T follicular helper cell (primary cell): ENCODE measurements at regions not wholly inside any gene's neighbourhood (a gene's known extent, or its start where the extent isn't known, plus 50 kb on each side); places are given as distances from the start of the nearest gene placed in this dataset.

Experiments
- DNase-seq: peaks from one replicate; pipeline ENCODE4 v3.0.0-alpha.2; 2020; ENCODE audit warnings: low read depth

DNA sequence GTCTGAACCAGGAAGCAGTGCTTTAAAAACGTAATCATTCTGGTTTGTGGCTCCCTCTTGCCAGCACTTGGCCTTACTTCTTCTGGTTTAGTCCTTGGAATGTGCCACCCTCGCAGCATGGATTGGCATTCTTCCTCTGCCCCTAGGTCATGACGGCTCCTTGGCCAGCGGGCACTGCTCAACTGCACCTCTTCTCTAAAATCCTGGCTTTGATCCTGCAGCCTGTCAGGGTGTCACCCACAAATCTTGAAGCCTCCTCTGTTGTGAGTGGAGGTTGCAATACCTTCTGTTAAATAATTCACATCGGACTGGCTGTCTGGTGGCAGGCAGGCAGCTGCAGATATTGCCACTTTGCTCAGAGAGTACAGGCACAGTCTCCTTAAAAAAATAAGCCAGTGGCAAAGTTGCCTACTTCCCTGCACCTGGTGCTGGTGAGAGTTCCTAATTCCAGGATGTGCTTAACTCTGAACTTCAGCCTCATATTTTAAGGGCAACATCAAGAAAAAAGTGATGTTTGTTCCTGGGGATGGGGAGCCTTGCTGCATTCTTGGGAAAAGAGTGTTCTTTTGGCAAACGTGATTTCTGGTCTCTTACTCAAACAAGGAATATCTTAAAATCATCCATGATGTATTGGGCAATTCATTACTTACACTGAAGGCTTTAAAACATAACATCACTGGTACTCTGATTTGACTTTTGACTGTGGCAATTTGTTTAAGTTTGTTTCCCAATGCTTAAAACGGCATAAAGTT, 179.8 kb downstream of the FOXA2 start:
- DNase-seq = no peak

DNA sequence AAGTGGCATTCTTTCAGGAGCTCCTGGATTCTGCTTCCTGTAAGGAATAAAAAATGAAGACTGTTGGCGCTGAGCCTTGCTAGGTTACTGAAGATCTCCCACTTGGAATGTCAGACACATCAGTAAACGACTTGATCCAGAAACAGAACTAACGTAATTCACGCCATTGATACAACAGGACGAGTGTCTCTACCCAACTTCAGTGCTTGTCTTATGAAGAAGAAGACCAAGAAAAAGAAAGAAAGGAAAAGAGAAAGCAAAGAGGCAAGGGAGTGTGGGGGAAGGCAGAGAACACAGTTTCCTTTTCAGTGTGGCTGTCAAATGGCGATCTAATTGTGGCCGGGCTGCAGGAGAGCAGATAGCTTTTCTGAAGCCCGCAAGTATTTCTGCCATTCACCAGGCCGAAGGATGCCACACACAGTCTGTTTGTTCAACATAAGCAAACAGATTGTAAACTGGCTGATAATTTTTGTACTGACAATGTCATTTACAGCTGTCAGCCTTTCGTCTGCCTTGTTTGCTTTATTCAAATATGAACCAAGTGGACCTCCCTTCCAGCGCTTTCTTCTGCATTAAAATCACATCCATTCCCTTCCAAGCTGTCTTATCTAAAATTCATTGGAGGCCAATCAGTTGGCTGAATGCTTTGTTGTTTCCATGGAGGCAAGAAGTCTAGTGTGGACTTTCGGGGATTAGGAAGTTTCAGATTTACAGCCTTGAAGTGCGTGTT, 180.6 kb downstream of the FOXA2 start:
- no peak for DNase-seq

DNA sequence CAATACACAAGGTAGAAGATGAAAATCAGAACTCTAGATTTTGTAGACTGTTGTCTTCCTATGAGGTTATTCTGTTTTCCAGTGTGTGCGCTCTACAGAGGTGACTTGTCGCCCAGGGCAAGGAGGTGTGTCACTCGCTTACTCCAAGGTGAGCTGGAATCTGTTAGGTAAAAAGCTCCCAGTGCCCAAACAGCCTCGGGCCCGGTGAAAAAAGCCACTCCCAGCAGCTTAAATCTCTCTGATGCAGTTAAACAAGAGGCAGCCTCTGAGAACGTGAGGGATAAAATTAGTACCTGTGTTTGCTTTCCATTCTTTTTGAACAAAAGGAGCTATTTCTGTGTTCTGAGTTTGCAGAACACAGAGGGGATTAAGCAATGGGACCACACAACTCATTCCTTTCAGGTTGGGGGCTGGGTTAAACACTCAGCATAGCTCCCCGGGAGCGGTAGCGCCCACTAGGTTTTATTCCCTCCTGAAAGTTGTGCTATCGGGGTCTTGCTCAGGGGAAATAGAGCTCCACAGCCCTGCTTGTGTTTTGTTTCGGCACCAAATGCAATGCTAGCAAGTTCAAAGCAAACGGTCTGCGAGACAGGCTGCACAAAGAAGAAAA, 181.2 kb downstream of the FOXA2 start:
- no peak for DNase-seq

DNA sequence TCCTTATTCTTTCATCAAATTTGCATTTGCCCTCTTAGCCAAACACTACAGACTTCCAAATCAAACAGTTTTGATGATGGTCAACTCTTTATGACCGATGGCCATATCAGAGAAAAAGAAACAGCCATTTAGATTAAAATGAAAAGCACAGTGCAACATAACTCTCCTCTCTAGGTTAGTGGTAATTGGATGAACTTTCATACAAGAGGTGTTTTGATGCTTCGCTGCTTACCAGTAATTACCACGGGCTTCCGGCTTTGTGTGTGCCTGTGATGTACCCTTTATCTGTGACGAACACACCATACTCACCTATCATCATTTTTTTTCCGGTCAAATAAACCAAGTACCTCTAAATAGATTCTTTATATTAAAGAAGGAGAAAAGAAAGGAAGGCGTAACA, 181.8 kb downstream of the FOXA2 start:
- no peak for DNase-seq

DNA sequence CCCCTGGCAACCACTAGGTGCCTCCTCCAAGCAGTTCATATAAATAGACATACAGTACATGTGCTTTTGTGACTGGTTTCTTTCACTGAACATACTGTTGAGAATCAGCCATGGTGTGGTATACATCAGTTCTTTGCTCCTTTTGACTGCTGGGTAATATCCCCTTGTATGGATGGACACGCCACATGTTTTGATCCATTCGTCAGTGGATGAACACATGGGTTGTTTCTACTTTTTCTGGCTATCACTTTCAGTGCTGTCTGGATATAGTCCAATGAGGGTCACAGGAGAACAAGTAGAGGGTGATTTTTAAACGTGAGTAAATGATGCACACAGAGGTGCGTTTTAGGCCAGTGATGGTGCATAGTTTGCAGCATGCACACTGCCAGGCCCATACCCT, 183.9 kb downstream of the FOXA2 start:
- DNase-seq = no peak

DNA sequence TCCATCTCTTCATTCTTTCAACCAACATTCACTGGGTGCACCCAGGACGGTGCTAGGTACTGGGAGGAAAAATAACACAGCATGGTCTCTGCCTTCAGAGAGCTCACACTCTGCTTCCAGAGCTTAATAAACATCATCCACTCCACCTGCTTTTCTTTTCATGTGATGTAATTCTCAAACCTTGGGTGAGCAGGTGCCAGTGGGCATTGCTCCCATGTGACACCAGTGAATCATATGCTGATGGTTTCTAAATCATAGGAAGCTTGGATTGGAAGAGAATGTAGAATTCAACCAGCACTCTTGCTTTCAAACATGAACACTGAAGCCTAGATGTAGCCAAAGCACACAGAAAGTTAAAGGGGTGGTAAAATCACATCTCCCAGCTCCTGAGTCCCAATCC, 189.8 kb downstream of the FOXA2 start:
- DNase-seq = no peak

DNA sequence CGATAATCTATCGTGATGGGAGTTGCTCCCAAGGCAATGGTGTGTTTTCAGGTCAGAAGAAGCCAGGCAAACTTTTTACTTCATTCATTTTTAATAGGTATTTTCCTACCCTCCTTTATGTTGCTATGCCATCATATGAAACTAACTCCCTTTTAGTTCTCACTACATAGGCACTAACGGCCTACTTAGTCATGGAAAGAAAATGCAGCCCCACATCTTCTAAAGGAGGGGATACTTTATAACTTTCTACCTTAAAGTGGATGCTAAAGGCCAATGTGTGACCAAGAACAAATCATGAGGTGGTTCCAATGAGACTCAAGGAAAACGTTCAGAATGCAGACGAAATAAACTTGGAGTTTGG, 193.8 kb downstream of the FOXA2 start:
- no peak for DNase-seq

DNA sequence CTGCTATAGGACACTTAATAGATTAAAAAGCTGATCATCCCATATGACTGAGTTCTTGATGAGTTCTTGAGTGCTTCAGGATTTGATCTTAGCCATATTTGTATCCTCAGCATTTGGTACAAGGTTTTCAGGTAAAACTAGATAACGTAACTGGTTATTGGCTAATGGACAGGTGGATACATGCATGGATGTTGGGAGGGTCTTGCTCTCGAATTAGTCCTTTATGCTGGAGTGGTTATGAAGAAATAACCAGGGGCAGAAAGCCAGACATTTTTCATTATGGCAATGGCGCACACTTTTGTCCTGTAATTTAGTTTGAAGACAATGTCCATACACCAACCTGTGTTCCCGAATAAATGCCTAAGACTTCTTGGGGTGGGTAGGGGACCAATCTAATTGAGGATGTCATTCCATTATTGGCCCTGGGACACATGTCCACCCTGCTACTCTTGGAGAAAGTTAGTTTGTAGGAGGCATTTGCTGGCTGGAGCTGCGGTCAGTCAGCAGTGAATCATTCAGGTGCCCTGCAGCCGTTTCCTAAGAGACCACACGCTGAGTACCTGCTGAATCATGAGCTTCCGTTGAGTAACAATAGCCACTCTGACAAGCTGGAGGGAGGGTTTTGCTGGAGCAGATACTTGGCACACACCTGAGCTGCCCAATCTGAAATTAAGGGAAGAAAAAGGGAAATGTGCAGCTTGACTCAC, 194.4 kb downstream of the FOXA2 start:
- no peak for DNase-seq

DNA sequence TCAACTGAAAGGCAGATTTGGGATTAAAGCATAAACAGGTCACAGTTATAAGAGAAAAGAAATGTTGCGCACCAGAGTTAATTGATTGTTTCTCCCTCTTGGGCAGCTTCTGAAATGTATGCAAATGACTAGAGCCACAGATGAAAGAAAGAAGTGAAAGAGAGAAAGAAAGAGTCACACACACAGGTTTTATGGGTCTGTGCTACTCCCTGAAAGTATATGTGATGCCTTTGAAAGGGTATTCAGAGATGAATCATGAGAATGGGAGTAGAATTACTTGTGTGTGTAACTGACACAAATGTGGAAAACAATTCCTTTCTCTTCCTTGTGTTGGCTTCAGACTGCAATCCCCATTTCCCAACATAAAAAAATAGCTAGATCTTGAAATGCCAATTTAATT, 196.9 kb downstream of the FOXA2 start:
- DNase-seq = no peak

DNA sequence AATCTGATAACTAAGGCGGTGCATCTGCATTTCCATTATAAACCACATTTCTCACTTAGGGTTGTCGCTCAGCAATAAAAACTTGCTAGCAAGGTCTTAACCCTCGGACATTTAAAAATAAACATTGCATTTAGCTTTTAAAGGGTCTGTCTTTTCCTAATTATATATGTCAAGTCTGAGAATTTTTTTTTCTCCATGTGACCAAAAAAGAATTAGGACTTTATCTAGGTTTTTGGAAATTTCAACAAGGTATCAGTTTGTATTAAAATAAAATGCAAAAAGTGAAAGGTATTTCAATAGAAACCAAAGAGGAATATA, 198.1 kb downstream of the FOXA2 start:
- no peak for DNase-seq

DNA sequence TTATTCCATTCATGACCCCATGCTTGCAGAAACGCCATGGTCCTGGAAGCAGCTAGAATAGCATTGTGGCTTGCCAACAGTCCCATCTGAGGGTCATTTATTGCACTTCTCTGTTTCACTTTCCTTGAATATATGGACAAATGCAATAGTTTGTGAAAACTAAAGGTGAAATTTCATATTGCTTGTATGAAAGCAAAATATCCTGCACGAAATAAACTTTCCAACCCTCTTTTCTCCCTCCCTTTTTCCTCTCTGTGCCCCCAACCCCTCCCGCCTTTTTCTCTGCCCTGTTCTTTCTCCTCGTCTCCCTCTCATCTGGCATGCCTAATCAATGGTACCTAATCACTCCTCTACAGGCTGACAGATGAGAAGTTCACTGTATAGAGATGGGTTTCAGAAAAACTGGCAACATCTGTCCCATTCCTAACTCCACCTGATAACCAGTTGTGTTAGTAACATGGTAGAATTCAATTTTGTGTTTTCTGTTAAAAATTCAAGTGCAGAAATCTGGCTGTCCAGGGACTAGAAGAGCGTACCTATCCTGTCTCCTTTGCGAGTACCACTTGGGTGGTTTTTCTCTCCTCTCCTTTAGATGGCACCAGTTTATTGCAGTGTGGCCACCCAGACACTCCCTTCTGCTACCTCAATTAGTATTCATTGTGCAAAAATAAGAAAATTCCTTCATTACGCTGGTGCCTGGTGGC, 198.6 kb downstream of the FOXA2 start:
- no peak for DNase-seq

DNA sequence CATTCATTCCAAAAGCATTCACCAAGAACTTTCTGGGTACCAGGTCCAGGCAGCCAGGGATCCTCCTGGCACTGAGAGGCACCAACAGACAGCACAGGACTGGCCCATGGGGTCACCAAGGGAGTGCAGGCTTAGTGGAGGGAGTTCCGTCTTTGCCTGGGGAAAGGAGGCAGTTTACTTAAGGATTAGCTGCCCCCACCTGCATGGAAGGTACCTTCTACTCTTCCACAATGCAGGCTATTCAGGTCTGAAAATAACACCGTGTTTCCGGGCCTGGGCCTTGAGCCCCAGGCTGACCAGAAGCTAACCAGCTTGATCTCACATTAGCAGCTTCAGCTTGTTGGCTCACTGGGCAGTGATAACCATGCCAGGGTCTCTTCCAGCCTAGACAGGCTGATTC, 199.4 kb downstream of the FOXA2 start:
- DNase-seq = no peak

DNA sequence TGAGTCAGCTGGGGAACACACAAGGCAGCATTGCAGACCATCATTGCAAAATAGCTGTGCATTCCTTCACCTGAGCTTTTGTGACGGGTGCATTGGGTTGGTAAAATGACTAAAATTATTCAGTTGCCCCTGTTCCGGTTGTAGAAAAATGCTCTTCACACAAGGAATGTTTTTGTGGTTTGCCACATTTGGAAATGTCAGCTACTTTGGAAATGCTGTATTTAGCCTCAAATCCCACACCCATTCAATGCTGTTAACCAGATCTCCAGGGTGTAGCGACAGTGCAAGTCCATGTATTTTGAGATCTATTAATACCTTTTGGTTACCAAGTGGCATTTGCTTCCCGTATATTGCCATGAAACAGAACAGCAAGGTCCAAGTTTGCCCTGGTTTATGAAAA, 201.2 kb downstream of the FOXA2 start:
- DNase-seq = no peak

DNA sequence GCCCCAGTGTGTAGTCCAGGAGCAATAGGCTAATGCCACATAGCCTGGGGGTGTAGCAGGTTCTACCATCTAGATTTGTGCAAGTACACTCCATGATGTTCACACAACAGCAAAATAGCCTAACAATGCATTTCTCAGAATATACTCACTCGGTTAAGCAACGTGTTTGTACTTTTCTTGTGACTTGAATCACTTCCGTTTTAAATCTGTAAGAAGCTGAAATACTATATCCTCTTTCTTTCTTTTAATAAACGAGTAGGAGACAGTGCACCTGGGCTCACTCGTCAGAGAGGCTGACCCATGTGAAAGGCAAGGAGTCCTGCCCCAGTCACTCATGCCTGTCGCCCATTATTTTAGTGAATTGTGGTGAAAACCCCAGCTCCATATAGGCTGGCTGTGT, 201.6 kb downstream of the FOXA2 start:
- DNase-seq = no peak

DNA sequence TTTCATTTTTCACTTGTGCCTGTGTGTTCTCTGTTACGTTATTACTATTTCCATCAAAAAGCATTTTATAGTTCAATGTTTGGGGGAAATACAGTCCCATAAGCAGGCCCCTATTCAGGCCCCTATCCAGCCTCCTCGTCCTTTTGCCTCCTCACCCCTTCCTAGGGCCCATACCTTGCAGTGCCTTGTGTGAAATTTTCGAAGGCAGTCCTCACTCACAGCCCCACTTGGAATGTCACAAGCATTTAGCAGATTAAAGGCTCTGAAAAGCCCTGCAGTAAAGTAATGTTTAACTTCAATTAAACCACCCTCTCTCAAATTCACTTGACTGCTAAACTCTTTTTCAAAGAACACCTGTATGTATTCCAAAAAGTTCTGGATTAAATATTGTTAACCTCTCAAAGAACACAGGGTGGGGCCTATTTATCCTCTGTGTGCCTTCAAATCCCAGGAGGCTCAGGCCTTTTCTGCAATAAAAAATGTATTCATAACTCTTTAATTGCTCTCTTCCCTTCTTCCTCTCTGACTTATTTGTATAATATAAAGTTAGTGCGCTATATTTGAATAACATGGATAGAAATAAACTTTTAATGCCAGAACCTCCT, 202.5 kb downstream of the FOXA2 start:
- no peak for DNase-seq

DNA sequence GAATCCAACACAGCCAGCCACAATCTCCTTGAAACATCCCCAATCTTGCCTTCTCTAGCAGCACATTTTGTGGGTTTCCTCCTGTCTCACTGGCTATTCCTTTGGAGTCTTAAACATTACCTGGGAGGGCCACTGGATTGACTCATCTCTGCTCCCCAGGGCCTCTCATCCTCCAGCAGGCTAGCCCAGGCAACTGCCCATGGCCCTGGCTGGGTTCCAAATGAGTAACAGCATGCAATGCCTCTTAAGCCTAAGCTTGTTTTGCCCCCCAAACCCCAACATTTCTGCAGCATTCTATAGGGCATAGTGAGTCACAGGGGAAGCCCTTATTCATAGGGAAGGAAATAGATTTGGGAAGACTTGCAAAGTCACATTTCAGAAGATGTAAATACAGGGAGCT, 204.9 kb downstream of the FOXA2 start:
- DNase-seq = no peak

DNA sequence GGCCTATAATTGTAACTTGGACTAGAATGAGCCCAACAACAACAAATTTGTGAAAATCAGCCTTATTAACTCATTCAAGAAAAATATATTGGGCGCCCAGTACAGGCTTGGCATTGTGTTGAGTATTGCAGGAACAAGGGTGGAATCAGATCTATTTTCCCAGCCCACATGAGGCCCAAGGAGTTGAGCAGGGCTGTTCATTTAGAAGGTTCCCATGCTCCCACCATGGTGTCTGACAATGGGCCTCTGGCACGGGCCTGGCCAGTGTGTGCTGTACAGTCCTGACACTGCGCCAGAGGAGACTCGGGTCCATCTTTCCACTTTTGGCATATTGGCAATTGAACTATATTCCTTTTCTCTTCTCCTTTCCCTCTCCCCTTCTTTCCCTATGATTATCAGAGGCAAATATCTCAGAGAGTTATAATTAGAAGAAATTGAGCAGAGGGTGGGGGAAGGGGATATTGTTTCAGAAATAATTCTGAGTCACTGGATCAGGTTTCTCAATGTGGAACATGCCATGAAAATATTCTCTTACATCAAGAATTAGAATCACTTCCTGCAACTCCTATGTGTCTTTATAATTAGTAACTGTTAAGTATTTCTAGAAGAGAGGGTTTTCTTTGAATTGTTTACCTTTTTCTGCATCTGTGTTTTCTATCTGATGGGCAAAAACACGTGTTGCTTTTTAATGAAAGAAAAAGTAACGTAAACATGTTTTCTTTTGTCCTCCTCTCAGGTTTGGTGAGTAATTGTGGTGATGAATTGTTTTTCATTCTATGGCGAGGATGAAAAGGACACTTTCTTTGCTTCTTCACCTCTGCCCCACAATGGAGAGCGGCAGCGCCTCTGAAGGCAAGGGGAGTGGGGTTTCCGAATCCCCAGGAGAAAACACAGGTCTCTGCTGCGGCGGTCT, 209.4 kb downstream of the FOXA2 start:
- DNase-seq = no peak

DNA sequence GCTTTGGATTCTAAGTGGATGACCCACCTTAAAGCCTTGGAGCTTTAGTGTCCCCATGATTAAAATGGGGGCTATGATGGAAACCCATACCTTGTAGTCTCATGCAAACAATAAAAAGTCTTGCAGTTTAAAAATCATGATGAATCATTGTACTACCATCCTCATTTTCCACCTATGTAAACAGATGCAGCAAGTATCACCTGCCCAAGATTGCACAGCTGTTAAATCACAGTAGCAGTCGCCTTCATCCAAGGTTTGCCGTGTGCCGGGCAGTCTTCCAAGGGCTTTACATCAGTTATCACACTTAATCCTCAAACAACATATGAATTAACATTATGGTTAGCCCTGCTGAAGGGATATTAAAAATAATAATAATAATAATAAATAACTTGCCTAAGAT, 210.3 kb downstream of the FOXA2 start:
- no peak for DNase-seq

DNA sequence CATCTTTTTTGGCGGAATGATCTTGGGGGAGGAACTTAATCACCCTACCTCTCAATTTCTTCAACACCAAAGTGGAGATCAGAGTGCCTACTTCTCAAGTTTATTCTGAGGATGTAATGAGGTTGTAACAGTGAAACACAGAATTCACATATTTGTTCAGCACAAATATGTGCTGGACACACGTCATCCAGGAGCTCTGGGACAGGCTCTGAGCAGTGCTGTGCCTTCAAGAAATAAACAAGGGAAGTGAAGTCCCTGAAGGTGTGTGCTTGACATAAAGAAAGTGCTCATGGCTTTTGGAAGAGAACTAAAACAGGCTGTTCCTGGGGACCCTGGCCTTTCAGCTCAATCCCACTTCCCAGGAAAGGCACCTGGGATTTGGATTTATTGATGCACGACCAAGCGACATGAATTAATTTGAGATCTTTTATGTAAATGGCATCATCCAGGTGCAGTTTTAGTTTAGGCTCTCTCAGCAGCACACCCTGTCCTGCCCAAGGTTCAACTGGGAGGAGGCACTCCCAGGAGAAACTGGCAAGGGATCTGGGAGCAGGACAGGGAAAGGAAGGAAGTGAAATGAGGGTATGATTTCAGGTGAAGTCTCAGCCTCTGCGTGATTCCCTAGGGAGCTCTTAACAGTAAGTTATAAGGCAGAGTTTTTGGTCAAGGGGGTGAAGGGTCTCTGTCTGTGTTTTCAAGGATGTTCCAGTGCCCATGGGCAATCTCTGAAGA, 211.0 kb downstream of the FOXA2 start:
- no peak for DNase-seq

DNA sequence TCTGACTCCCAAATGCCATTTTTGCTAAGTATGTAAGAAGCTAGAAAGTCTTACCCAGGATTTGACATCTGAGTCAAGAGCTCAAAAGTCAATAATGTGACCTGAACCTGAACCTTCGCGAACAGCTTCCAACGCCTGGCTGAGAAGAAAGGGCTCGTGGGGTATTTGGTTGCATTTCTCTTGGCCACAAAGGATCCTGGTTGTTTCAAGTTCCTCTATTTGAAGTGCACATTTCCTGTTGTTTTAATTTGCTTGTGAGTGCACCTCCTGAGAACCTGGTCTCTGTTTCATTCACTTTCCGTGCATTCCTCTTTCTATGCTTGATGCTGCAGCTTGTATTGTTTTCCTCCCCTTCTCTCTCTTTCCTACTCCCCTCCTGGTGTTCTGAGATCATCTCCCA, 212.5 kb downstream of the FOXA2 start:
- no peak for DNase-seq
